ENCODE measurements at regions not wholly inside any gene's neighbourhood (a gene's known extent, or its start where the extent isn't known, plus 50 kb on each side); places are given as distances from the start of the nearest gene placed in this dataset.

DNA sequence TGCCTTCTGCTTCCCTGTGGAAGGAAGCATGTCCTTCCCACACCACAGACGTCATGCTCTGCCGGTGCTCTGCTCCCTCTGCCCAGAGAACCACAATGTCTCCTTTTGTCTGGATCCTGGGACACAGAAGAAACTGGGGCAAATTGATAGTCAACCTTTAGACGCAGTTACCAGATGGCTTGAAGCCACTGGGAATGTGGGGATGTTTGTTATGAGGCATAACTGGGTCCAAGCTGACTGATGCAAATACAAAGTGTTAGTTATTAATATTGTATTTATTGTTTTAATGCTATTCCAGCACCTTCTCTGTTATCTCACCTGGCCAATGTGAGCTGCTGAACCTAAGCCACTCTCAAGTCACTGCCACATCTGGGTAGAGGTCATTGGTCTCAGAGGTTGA is 322.2 kb downstream of the SHANK2 start:
- no peak for DNase-seq (ENCODE audit: low read depth)

DNA sequence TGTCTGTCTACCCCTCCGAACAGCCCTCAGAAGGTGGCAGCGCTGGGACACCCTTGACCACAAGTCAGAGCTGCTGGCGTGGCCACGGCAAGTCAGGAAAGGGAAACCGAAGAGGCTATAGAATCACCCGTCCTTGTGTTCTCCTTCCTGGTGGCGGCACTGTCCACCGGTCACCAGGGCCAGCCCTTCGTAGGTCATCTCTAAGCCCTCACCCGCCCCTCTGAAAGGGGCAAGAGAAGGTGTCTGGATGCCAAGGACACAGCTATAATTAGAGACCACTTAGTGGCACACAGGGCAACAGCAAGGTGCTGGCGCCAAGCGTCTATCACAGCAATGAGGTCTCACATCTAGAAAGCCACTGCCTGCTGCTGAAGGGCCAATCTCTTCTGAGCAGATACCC is 320.9 kb downstream of the SHANK2 start:
- no peak for DNase-seq (ENCODE audit: low read depth)

GRCh38 chr11:70933981-70934583 is 318.3 kb downstream of the SHANK2 start:
- no peak for DNase-seq (ENCODE audit: low read depth)

DNA sequence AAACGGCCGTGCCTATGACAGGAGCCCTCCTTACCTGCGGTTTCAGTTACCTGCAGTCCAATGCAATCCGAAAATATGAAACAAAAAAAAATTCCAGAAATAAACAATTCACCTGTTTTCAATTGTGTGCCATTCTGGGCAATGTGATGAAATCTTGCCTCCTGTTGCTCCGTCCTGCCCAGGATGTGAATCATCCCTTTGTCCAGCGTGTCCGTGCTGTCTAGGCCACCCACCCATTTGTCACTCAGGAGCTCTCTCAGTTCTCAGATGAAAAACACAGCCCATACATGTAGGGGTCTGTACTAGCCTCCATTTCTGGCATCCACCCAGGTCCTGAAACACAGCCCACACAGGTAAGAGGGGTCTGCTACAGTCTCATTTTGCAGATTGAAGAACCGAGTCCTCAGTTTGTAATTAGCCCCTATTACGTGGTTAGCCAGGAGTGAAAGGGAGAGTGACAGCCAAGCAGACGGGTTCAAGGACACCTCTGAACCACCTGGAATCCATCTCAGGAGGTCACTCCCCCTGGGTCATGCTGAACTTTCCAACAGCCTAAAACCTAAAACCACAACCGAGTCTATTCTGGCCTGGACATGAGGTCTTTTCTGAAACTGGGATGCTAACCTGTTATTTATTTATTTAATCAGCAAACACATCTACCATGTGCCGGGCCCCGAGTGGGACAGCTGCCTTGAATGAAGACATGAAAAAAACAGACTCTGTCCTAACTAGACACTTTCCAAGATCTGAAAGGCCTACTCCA is 317.2 kb downstream of the SHANK2 start:
- DNase-seq (ENCODE audit: low read depth): no peak

DNA sequence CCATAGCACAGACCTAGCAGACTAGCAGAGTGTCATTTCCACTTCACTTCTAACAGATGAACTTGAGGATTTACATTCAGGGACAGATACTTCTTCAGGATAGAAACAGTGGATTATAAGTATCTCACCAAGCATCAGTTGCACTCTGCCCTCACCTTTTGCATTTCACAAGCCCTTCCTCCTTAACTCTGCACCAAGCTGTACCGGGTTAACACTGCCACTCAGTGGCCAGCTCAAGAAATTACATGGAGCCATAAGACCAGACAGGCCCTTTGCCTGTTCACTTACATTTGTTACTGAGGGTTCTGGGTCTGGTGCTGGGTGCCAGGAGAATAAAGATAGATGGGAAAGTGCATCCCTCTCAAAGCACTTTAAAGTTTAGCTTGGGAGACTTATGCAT is 309.8 kb downstream of the SHANK2 start:
- no peak for DNase-seq (ENCODE audit: low read depth)

GRCh38 chr11:70944141-70944540 is 308.2 kb downstream of the SHANK2 start:
- no peak for DNase-seq (ENCODE audit: low read depth)

DNA sequence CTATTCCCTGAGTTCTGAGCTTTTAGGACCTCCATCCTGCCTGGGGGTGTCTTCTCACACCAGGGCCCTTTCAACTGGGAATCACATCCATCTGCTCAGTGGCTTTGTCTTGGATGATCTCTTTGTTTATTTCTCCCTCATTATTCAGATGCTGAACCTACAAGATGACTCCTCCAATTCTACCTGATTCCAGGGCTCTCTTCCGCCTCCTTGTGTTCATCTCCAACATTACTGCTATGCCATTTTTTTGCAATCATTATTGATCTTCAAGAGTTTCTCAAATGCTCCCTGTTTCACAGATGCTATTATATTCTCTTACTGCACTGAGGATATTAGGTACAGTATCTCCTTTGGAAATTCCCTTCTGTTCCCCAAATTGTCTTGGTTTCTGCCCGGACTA is 307.7 kb downstream of the SHANK2 start:
- DNase-seq (ENCODE audit: low read depth): no peak

DNA sequence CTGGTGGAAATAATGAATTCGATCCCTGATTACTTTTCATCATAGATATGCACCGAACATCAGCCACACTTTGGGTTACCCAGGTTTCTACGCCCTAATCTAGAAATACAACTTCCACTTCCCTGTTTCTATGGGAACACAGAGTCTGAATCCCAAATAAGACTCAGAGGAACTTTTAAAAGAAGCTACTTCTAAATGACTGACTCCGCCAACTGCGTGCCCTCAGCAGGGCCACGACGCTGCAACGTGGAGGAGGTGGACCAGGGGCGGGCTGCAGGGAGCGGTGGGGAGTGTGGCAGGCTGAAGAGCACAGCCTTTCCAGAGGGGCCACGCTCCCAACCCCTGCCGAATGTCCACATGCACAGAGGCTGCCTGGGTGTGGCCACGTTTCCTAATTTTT is 304.0 kb downstream of the SHANK2 start:
- no peak for DNase-seq (ENCODE audit: low read depth)

DNA sequence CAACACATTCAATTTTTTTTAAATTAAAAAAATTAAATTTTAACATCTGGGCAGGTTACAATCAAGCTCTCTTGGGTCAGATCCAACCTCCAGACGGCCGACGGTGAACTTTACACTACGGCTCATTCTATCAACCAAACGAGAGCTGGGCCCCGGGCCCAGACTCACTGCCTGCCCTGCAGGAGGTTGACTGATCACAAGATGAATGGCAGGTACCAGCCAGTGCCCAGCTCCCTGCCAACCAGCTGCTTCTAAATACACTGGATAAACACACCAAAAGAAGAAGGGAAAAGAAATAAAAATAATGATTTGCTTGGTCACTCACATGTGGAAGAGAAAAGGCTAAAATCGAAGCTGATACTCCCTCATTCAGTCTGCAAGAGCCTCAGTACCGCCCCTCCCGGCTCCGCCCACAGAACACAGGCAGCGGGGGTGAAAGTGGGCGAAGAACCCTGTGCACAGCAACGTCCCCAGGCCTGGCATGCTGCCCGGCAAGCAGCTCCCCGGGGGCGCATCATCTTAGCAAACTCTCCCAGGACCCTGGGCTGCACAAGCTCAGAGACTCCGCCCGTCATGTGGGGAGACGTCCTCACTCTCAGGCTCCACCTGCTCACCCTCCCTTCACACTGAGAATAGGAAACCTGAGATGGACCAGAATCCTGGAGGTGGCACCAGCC is 303.4 kb downstream of the SHANK2 start:
- DNase-seq (ENCODE audit: low read depth): no peak

DNA sequence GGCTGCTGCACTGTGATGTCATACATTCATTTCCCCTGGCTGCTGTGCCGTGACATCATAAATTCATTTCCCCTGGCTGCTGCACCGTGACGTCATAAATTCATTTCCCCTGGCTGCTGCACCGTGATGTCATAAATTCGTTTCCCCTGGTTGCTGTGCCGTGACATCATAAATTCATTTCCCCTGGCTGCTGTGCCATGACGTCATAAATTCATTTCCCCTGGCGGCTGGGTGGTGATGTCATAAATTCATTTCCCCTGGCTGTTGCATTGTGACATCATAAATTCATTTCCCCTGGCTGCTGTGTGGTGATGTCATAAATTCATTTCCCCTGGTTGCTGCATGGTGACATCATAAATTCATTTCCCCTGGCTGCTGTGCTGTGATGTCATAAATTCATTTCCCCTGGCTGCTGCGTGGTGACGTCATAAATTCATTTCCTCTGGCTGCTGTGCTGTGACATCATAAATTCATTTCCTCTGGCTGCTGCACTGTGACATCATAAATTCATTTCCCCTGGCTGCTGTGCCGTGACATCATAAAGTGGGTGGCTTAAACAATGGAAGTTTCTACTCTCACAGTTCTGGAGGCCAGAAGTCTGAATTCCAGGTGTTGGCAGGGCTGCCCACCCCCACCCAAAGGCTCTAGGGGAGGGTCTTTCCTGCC is 301.1 kb downstream of the SHANK2 start:
- DNase-seq (ENCODE audit: low read depth): no peak

DNA sequence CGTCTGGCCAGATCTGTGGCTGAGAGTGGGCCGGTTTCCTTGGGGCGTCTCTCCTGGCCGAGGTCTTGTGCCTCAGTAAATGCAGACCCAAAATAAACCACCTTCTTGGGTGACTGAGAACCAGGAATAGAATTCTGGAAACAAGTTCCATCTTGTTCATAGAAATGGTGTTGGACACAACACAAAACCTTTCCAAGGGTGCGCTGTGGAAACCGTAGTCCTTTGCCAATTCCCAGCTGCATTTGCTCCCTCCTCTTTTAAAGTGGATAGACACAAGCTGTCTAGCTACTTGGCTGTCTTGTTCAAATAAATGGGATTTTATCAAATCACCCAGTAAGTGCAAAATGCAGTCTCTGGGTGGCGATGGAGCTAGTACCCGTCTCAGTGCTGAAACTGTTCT is 300.2 kb downstream of the SHANK2 start:
- DNase-seq (ENCODE audit: low read depth): no peak

DNA sequence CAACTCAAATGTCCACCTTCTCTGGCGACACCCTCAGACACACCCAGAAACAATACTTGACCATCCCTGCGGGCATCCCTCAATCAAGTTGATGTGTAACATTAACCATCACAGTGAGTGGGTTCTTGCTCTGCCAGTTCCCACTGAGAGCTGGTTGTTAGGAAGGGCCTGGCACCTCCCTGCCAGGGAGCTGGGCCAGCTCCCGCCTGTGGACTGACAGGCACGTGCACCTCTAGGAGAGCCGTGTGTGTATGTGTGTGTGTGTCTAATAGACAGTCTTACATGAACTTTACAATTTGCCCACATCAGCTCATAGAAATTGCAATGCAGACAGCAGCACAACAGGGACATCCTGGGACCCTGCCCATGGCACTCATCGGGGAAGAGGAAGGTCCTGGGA is 298.7 kb downstream of the SHANK2 start:
- no peak for DNase-seq (ENCODE audit: low read depth)

- DNase-seq (ENCODE audit: low read depth): no peak
Measured at GRCh38 chr11:70954471-70954870, 297.9 kb downstream of the SHANK2 start.
